H1 (cell line): ENCODE measurements at regions not wholly inside any gene's neighbourhood (a gene's known extent, or its start where the extent isn't known, plus 50 kb on each side); places are given as distances from the start of the nearest gene placed in this dataset.

Experiments used
- ATF3 ChIP-seq: IDR thresholded peaks from 2 replicates; pipeline ENCODE4 v1.6.1; 2011; ENCODE audit warnings: low read depth, mild to moderate bottlenecking, low read length; ENCODE audit not compliant: insufficient read depth
- CHD2 ChIP-seq: IDR thresholded peaks from 2 replicates; pipeline ENCODE4 v1.6.1; 2012; ENCODE audit warnings: low read length, improper control_type of control experiment

- TF ChIP-seq ATF3 (no peak), CHD2 (no peak)
Measured at GRCh38 chr13:87361216-87361615, 310.0 kb upstream of the SLITRK5 start (continued).
